Retinal pigment epithelial cell (primary cell): ENCODE measurements at regions not wholly inside any gene's neighbourhood (a gene's known extent, or its start where the extent isn't known, plus 50 kb on each side); places are given as distances from the start of the nearest gene placed in this dataset.
A peak's percentile ranks its signal among the peaks of the same experiment; 100 is the strongest.

Experiments used
- DNase-seq: peaks from one replicate; pipeline ENCODE4 v3.0.0-alpha.2; 2010; ENCODE audit warnings: low read depth
- H3K4me3 ChIP-seq: 2 replicates; pipeline ENCODE4 v1.5.1; 2011; ENCODE audit warnings: mild to moderate bottlenecking, low read length, control low read depth, moderate library complexity
- TF ChIP-seq, protein P1 (sequence below): conservative IDR thresholded peaks from 2 replicates; pipeline ENCODE4 v1.5.1; 2011; ENCODE audit warnings: low read depth, low read length, control low read depth, inconsistent platforms

DNA sequence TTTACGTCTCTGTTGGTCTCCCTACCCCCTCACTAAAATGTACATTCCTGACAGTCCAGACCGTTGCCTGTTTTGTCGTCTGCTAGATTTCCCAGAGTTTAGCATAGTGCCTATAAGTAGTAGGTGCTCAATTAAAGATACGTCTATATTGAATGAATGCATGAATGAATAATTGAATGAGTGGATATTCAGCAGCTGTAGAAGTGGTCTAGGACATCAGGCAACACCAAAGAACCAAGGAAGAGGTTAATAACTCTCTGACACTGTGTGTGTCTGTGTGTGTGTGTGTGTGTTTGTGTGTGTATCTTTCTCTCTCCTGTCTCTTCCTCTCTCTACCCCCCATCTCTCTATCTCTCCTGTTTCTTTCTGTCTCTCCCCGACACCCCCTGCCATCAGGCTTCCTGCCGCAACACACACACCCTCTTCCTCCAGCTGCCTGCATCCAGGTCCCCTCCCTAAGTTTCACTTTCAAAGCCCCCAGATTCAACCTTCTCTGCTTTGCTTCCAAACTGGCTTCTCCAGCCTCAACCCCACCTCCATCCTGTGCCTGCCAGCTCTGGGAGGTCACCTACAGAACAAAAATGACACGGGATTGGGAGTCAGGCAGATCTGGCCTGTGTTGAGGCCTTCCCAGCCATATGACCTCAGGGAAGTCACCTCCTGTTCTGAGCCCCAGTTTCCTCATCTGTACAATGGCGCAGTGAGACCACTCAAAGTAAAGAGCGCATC lies 119.9 kb upstream of the NCOR2 start:
- TF ChIP-seq, protein P1, sequence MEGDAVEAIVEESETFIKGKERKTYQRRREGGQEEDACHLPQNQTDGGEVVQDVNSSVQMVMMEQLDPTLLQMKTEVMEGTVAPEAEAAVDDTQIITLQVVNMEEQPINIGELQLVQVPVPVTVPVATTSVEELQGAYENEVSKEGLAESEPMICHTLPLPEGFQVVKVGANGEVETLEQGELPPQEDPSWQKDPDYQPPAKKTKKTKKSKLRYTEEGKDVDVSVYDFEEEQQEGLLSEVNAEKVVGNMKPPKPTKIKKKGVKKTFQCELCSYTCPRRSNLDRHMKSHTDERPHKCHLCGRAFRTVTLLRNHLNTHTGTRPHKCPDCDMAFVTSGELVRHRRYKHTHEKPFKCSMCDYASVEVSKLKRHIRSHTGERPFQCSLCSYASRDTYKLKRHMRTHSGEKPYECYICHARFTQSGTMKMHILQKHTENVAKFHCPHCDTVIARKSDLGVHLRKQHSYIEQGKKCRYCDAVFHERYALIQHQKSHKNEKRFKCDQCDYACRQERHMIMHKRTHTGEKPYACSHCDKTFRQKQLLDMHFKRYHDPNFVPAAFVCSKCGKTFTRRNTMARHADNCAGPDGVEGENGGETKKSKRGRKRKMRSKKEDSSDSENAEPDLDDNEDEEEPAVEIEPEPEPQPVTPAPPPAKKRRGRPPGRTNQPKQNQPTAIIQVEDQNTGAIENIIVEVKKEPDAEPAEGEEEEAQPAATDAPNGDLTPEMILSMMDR: no peak
- DNase-seq: no peak
- H3K4me3 ChIP-seq: no peak overlapping the region

DNA sequence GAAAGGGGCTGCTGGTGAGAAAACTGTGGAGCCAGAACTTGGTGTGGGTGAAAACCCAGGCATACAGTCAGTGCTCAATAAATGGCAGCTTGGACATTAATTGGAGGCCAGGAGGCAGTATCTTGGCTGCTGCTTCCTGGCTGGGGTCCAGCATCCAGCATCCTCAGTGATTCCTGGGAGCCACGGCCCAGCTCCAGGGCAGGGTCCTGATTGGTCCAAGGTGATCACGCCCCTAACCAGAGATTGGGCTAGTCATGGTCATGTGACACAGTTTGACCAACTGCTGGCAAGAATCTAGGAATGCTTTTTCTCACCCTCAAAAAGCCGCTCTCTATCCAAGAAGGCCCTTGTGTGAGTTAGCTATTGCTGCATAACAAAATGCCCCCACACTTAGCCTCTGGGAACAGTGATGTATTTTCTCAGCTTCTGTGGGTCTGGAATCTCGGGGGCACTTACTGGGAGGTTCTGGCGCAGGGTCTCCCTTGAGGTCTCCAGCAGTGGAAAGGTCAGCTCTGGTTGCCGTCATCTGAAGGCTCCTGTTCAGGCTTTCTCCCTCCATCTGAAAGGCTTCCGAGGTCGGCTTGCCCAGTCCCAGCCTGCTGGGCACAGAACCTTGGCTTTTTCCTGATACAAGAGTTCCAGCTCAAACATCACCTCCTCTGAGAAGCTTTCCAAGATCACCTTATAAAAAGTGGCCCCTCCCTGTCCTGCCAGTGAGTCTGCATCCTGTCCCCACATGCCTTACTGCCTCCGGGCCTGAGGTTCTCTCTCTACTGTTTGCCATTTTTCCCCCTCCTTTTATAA lies 119.2 kb upstream of the NCOR2 start:
- TF ChIP-seq, protein P1: no peak
- no peak for DNase-seq
- H3K4me3 ChIP-seq: no peak overlapping the region

DNA sequence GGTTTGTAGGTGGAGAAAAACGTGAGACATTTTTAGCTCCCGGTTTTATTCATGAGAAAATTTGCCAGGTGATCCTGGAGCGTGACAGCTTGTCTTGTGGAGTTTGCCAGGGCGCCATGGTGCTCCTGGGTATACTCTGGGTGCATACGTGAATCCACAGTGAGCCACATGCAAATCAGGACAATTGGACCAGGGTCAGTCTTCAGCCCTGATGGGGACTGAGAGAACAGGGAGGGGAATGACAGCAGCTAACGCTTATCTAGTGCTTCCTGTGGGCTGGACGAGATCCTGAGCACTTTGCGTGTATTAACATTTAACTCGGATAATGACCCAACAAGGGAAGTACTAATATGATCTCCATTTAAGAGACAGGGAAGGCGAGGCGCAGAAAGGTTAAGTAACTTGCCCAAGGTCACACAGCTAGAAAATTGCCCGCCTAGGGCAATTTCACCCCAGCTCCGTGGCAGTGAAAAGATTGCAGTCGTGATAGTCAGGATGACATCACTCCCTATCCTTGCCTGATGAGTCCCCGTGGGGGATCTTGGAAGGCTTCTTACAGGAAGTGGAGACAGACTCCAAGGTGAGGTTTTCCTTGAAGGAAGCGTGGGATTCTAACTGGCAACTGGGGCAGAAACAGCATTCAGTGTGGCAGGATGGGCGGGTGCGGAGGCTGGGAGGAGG lies 118.4 kb upstream of the NCOR2 start:
- TF ChIP-seq, protein P1: no peak
- no peak for DNase-seq
- no peak overlapping the region for H3K4me3 ChIP-seq

DNA sequence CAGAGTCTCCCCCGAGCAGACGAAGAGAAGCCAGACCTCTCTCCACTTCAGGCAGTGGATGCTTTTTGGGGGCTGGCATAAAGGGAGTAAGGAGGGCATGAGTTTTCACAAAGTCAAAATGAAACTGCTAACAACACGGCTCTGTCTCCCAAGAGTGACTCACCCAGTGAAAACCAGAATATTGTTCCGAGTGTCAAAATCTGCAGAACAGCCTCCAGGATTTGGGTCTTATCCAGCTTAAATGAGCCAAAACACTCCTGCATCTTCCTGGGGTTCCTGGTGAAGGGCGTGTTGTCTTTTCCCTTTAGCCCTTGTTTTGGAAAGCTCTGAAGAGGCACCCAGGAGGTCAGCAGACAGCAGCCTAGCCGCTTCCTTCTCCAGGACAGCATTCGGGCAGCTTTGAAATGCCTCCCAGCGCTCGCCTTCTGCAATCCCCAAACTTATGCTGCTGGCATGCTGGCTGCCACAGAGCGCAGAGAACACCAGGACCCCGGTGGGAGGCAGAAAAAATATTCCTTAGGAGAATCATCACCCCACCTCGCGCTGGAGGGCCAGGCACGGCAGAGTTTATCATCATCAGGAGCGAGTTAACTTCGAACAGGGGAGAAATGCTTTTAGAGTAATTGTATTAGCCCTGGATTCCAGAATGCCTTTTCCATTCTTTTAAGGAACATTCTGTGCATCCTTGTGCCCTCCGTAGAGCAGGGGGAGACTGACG lies 117.7 kb upstream of the NCOR2 start:
- peak overlapping the region; percentile 20 for H3K4me3 ChIP-seq
- no peak for DNase-seq
- TF ChIP-seq, protein P1: no peak

DNA sequence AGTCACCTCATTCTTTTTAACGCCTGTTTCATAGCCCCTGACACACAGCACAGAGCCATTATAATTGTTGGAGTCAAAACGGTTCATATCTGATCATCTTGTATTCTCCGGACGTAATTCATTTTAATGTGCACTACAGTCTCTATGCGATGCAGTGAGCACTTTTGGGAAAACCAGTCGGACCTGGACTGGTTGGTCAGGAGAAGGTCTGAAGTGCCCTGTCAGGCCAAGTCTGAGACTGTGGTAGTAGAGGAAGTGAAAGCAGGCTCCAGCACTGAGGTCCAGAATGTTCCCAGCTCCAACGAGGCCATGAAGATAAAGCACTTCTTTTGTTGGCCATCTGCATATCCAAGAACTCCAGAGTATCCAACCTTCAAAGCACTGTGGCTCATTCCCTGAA lies 117.1 kb upstream of the NCOR2 start:
- TF ChIP-seq, protein P1: no peak
- no peak overlapping the region for H3K4me3 ChIP-seq

DNA sequence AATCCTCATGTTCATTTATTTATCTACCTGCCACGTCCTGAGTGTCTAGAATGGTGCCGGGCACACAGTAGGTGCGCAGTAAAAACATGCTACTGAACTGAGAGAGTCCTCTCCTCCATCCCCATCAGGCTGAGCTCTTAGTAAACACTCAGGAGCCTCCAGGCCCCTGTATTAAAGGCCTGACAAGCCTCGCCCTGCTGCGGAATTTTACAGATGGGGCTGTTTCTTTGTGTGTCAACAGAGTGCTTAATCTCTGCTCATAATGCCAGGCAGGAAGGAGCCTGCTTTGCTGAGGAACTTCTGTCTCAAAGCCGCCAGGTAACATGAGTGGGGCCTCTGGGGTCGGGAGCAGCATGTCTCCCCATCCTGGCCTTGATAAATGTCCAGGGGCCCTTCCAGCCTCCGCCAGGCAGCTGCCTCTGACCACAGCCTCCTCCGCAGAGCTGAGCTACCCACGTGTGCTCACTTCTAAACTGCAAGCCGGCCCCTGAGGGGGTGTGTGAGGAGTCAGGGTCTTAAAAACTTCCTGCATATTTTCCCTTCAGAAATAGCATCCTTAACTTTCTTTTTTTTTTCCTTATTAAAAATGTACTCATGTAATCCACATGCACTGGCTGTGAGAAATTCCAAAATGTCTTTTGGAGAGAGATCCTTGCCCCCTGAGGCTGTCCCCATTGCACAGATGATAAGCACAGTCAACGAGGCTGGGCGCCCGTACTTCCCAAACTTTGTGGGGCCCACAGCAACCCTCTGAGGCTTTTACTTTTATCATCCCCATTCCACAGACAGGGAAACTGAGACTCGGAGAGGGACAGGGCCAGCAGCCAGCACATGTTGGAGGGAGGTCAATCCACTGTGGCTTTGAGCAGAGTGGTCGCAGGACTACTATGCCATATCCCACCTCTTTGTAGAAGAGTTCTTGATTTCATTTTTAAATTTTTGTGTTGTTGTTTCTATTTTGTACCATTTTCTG lies 116.0 kb upstream of the NCOR2 start:
- DNase-seq: peak; percentile 61
- TF ChIP-seq, protein P1: no peak
- no peak overlapping the region for H3K4me3 ChIP-seq

More for the DNA sequence above, 117.1 kb upstream of the NCOR2 start:
- no peak for DNase-seq
